ENCODE measurements at regions not wholly inside any gene's neighbourhood (a gene's known extent, or its start where the extent isn't known, plus 50 kb on each side); places are given as distances from the start of the nearest gene placed in this dataset.
"Not testable (repeated sequence)": the region's sequence is repeated elsewhere in the genome, so short reads cannot be mapped to it uniquely, and the experiment has no call there.

GRCh38 chr7:126166645-126167044, 1086.1 kb downstream of the GRM8 start:
- DNase-seq = no peak

- DNase-seq = no peak
Measured at GRCh38 chr7:126163647-126164046, 1089.1 kb downstream of the GRM8 start.

- DNase-seq = no peak
Measured at GRCh38 chr7:126157391-126157790, 1095.3 kb downstream of the GRM8 start.

DNA sequence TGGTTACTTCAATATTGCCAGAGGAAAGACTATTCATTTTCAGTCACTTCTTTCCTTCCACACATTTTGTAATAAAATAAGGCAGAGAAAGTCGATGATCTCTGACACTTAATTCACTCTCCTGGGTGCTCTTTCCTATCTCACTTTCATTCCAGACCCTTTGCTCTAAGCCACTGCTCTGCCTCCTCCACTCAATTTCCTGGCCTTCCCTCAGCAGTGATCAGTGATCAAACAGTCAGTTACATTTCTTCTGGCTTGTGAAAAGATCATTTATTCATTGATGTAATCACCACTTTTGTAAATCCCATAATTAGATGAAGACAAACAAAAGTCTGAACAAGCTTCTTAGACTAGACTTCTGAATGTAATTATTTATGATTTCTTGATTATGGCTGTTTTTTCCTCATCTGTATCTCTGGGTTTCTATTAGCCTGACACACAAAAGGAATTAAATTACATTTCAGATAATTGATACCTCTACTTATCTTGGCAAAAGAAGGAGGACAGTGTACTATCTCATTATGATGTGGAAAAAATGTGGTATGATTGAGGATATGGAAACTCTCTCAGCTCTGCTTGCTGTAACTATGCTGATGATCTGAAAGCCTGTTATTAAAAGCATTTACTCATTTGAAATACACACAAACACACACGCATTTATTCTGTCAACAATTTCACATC, 1102.3 kb downstream of the GRM8 start:
- DNase-seq = no peak

- DNase-seq = no peak
Measured at GRCh38 chr7:126140858-126141466, 1111.8 kb downstream of the GRM8 start.

DNA sequence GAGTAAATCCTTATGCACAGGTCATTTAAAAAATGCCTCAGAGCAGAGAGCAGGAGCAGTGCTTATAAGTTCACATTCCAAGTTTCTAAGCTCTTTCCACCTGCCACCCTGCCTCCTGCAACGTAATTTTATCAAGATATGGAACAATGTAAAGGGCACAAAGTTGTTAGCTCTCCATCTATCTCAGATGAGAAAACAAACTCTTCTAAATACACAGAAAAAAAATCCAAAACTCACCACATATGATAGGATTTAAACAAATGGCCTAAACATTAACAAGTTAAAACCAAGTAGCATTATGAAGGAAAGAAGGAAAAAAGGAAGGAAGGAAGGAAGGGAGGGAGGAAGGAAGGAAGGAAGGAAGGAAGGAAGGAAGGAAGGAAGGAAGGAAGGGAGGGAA, 1132.8 kb downstream of the GRM8 start:
- no peak for DNase-seq

GRCh38 chr7:126103582-126103981, 1149.2 kb downstream of the GRM8 start:
- no peak for DNase-seq

DNA sequence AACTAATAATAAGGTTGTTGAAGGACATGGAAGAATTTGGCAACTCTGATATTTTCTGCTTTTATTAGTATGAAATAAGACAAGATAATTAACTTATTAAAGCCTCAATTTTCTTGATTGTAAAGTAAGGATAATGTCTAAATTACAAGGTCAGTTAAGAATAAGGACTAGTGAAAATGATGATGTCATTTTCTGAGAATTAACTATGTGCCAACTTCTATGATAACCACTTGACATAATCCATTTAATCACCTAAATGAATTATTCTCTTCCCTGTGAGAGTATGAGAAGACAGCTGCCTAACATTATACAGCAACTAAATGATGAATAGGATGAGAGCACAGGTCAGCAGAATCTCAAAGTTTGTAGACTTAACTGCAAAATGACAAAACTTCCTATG, 1153.4 kb upstream of the POT1 start:
- no peak for DNase-seq

DNA sequence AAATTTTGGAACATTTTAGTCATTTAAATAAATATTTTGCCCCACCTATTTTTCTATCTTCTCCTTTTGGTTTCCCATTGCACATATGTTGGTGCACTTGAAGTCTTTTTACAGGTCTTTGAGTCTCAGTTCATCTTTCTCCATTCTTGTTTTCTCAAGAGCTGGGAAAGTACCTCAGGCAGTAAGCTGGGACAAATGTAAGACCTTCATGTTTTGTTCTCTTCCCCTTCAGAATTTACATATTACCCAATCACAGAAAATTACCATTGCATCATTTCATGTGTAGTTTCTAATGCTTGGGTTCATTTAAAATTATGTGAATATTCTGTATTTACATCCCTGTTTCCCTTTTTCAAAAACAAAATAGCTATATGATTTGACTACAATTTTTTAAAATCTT, 1150.0 kb upstream of the POT1 start:
- no peak for DNase-seq

- DNase-seq = no peak
Measured at GRCh38 chr7:126079151-126079550, 1149.5 kb upstream of the POT1 start.

DNA sequence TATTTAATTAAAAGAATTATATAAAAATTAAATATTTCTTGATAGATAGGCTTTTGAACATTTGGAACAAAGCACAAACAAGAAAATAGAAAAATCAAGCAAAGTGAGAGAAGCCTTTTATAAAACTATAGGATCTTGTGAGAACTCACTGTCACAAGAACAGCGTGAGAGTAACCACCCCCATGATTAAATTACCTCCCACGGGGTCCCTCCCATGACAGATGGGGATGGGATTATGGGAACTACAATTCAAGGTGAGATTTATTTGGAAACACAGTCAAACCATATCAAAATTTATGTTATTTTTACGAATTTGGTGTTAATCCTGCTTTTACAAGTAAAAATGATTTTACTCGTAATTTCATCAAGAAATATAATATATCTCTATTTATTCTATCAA, 1136.1 kb upstream of the POT1 start:
- no peak for DNase-seq

- DNase-seq = no peak
Measured at GRCh38 chr7:126057979-126058378, 1128.4 kb upstream of the POT1 start.

DNA sequence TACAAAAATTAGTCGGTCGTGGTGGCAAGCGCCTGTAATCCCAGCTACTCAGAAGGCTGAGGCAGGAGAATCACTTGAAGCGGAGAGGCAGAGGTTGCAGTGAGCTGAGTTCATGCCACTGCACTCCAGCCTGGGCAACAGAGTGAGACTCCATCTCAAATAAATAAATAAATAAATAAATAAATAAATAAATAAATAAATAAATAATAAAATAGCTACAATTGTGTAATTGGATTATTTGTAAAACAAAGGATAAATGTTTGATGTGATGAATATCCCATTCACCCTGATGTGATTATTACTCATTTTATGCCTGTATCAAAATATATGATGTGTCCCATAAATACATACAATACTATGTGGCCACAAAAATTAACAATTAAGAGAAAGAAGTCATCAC, 1127.0 kb upstream of the POT1 start:
- DNase-seq = not testable (repeated sequence)

GRCh38 chr7:126052229-126052628, 1122.6 kb upstream of the POT1 start:
- no peak for DNase-seq

DNA sequence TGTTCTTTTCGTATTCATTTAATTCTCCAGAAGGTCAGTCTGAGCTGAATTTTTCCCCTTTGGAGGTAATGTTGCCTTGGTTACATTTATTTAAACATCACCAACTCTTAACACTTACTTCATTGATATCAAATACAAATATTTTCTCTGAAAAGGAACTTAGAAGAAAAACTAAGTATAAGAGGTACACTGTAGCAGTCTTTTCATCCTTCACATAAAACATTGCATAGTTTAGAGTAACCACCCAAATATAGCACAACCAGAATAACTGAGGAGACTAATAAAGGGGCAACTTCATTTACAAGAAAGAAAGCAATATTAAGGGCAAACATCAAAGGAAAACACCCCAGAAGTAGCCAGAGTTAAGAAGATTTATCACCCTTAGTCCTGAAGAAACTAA, 1115.0 kb upstream of the POT1 start:
- DNase-seq = no peak

DNA sequence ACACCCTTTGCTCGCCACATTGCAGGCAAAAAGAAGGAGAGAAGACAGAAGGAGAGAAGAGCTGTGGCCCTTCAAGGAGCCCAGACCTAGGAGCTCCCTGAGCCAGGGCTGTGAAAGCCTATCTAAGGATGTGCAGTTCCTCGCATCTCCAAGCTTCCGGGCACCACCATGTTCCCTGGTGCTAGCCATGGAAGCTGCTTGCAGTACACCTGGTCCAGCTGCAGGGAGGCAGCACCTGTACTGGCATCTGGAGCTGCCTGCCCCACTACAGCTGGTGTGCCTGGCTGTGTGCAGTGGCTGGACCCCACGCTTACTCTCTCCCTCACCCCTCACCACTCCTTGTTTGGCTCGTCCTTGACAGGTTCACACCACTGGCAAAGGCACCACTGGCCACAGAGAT, 1111.8 kb upstream of the POT1 start:
- no peak for DNase-seq

GRCh38 chr7:126040114-126041045, 1110.8 kb upstream of the POT1 start:
- DNase-seq = no peak

GRCh38 chr7:126026421-126027088, 1096.9 kb upstream of the POT1 start:
- DNase-seq = no peak

DNA sequence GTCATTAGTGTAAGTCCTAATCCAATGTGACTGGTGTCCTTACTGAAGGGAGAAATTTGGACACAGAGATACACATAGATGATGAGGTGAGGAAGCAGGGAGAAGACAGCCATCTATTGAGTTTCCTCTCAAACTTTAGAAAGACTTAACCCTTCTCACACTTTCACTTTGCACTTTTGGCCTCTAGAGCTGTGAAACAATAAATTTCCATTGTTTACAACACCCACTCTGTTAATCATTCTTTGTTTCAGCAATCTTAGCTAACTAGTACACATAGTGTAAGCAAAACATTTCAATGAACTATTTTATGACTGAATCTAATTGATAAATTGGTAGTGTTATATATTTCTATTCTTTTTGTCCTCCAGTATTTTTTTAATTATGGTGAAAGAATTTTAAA, 1092.8 kb upstream of the POT1 start:
- no peak for DNase-seq

GRCh38 chr7:126016722-126017121, 1087.1 kb upstream of the POT1 start:
- DNase-seq = no peak

- no peak for DNase-seq
Measured at GRCh38 chr7:126005064-126005463, 1075.4 kb upstream of the POT1 start.

GRCh38 chr7:126001349-126001748, 1071.7 kb upstream of the POT1 start:
- DNase-seq = no peak

DNA sequence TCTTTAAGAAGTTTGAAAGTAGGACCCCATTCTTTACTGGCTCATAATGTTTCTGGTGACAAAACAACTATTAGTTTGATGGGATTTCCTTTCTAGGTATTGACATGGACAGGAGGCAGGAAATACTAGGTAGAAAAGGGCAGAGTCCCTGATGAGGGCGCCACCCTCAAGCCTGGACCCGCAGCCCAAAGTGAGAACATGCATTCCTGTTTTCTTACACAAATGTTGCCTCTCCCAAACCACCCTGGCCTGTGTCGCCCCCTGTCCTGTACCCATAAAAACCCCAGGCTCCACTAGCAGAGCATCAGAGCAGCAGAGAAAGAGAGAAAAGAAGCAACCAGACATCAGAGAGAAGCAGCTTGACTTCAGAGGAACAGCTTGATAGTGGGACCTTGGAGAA, 1055.2 kb upstream of the POT1 start:
- no peak for DNase-seq
